ENCODE measurements at regions not wholly inside any gene's neighbourhood (a gene's known extent, or its start where the extent isn't known, plus 50 kb on each side); places are given as distances from the start of the nearest gene placed in this dataset.

DNA sequence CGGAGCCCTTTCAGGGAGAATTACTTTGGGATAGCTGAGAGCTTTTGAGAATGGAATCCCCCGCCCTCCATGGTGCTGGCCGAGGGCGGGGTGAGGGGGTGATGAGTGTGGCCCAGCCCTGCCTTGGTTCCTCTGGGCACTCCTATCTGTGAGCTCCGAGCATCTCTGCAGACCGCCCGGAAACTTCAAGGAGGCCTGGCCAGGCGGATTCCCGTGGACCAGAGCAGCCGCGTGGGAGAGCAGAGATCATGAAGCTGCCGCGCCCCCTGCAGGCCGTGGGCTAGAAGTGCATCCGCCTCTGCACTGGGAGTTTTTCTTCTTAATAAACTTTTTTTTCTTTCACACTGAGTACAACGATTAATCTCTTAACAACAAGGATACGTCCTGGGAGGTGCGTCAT lies 392.9 kb upstream of the EEF2KMT start:
- TF ChIP-seq, protein P1, sequence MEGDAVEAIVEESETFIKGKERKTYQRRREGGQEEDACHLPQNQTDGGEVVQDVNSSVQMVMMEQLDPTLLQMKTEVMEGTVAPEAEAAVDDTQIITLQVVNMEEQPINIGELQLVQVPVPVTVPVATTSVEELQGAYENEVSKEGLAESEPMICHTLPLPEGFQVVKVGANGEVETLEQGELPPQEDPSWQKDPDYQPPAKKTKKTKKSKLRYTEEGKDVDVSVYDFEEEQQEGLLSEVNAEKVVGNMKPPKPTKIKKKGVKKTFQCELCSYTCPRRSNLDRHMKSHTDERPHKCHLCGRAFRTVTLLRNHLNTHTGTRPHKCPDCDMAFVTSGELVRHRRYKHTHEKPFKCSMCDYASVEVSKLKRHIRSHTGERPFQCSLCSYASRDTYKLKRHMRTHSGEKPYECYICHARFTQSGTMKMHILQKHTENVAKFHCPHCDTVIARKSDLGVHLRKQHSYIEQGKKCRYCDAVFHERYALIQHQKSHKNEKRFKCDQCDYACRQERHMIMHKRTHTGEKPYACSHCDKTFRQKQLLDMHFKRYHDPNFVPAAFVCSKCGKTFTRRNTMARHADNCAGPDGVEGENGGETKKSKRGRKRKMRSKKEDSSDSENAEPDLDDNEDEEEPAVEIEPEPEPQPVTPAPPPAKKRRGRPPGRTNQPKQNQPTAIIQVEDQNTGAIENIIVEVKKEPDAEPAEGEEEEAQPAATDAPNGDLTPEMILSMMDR (IDR thresholded peaks at IDR 0.05; ENCODE audit: control extremely low read depth, extremely low read depth, low read depth, missing control alignments): peak; percentile 43
- ChIA-PET POLR2A (no interaction called here), CTCF (interaction anchor here (1.2 to 2.3 kb wide), 3 partner anchors 11 to 251 kb away, joined by 4 to 16 read pairs (median 5); no protein-coding TSS in a partner anchor)
- peak; percentile 28 for DNase-seq (ENCODE audit: extremely low spot score)

DNA sequence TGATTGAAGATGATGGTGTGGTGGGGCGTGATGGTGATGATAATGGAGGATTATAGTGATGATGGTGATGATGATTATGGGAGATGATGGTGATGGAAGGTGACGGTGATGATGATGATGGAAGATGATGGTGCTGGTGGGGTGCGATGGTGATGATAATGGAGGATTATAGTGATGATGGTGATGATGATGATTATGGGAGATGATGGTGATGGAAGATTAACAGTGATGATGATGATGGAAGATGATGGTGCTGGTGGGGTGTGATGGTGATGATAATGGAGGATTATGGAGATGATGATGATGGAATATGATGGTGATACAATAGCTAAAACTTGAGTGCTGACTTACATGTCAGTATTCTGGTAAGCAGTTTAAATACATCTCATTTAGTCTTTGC lies 391.0 kb upstream of the EEF2KMT start:
- CTCF ChIA-PET: interaction anchor here (2.1 to 2.3 kb wide), 2 partner anchors 11 to 13 kb away, joined by 5 to 16 read pairs; no protein-coding TSS in a partner anchor
- TF ChIP-seq, protein P1 (IDR thresholded peaks at IDR 0.05; ENCODE audit: control extremely low read depth, extremely low read depth, low read depth, missing control alignments): no peak
- POLR2A ChIA-PET: no interaction called here
- no peak for DNase-seq (ENCODE audit: extremely low spot score)

DNA sequence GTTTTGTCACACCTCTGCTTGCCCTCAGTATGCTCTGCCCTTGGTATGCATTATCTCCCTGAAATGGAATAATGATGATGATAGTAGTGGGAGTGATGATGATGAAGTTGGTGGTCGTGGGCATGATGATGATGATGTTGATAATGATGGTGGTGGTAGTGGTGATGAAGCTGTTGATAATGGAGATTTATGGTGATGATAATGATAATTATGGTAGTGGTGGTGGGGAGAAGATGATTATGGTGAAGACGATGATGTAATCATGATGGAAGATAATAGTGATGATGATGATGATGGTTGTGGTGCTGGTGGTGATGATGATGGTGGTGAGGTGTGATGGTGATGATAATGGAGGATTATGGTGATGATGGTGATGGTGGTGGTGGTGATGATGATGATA lies 390.1 kb upstream of the EEF2KMT start:
- no peak for DNase-seq (ENCODE audit: extremely low spot score)
- TF ChIP-seq, protein P1 (IDR thresholded peaks at IDR 0.05; ENCODE audit: control extremely low read depth, extremely low read depth, low read depth, missing control alignments): no peak
- POLR2A ChIA-PET: no interaction called here
- CTCF ChIA-PET: interaction anchor here (1.3 kb wide), 1 partner anchor 10 kb away, joined by 3 read pairs; no protein-coding TSS in a partner anchor

DNA sequence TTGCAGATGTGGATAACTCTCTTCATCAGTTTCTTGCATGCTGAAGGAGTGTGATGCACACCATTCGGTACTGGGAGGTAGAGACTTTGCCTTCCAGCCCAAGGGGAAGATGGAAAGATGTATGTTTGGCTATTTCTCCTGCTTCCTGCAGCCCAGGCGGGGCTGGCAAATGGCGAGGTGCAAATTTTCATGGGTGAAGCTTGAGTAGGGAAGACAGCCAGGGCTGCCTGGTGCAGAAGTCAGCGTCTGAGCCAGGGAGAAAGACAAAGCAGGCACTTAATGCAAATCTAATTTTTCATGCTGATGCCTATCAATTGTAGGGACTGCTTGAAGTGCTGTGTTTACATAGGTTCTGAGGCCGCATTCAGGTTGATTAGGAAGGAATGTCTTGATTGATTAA lies 384.7 kb upstream of the EEF2KMT start:
- CTCF ChIA-PET: no interaction called here
- TF ChIP-seq, protein P1 (IDR thresholded peaks at IDR 0.05; ENCODE audit: control extremely low read depth, extremely low read depth, low read depth, missing control alignments): no peak

DNA sequence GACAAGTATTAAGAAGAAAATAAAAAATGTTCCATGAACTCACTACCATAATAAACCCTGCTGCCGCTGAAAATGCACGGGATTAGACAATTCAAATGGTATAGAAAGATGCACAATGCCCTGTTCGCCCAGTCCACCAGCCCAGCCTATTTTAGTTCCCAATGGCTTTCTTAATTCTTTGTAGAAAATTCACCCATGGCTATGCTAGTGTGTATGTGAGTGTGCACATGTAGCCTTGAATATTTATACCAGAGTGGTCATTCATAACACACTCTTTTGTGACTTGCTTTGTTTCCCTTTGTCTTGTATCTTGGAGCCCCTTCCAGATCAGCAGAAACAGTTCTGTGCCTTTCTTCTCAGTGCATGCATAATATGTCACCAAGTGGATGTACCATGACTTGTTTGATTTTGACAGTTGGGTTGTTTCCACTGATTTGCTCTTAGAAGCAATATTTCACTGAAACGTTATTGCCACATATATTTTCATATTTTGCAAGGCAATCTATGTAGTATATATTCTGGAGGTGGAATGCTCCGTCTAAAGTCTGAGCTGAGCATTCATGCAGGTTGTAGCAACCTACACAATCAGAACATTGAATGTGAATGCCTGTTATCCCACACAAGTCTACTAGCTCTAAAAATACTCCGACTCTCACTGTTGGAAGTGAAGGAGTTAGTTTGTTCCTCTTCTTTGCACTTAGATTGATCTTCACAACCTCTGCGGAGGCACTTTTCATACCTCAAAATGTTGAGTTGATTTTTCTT lies 383.0 kb upstream of the EEF2KMT start:
- ChIA-PET POLR2A (no interaction called here), CTCF (interaction anchor here (1.3 kb wide), 1 partner anchor 11 kb away, joined by 3 read pairs; no protein-coding TSS in a partner anchor)
- TF ChIP-seq, protein P1 (IDR thresholded peaks at IDR 0.05; ENCODE audit: control extremely low read depth, extremely low read depth, low read depth, missing control alignments): no peak
- no peak for DNase-seq (ENCODE audit: extremely low spot score)

More for the DNA sequence above, 384.7 kb upstream of the EEF2KMT start:
- POLR2A ChIA-PET: no interaction called here
- no peak for DNase-seq (ENCODE audit: extremely low spot score)

DNA sequence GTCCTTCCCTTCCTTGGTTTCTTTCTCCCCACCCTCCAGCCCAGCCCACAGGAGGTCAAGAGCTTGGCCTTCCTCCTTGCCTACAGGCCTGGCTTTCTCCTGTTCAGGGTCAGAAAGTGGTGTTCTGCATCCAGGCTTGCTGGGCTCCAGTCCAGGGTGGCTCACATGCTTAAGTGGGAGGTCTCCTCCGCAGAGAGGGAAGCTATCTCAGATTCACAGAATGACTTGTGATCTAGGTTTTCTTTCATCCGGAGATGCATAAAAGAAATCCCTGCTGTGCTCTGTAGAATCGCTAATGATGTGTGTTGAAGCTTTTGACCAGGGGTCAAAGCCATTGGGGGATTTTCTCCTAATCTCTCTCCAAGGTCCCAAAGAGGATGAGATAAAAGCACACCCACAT lies 382.3 kb upstream of the EEF2KMT start:
- no peak for DNase-seq (ENCODE audit: extremely low spot score)
- ChIA-PET POLR2A (no interaction called here), CTCF (interaction anchor here (1.3 to 4.0 kb wide), 2 partner anchors 10 to 12 kb away, joined by 3 to 16 read pairs; no protein-coding TSS in a partner anchor)
- TF ChIP-seq, protein P1 (IDR thresholded peaks at IDR 0.05; ENCODE audit: control extremely low read depth, extremely low read depth, low read depth, missing control alignments): no peak
